Ovary (tissue), 7 donors: ENCODE measurements at regions not wholly inside any gene's neighbourhood (a gene's known extent, or its start where the extent isn't known, plus 50 kb on each side); places are given as distances from the start of the nearest gene placed in this dataset.

Experiments
- DNase-seq, 5 donors: peaks; one replicate each; pipeline ENCODE4 v3.0.0-alpha.2; 2019 to 2020
- H3K27ac ChIP-seq, 2 donors: fragments of 200-600 bp; one replicate each; pipeline versions ENCODE4 v1.5.1 to v1.8.0; 2019 to 2022
- H3K27me3 ChIP-seq: fragments of 200-600 bp; one replicate; pipeline ENCODE4 v1.8.0; 2022
- H3K36me3 ChIP-seq: fragments of 200-600 bp; sonication (generic); one replicate; pipeline ENCODE4 v1.5.1; 2019
- H3K4me1 ChIP-seq: one replicate; pipeline ENCODE4 v1.8.1; 2013; ENCODE audit warnings: mild to moderate bottlenecking, moderate library complexity; ENCODE audit not compliant: insufficient read depth
- H3K4me3 ChIP-seq: fragments of 200-600 bp; sonication (generic); one replicate; pipeline ENCODE4 v1.5.1; 2017
- H3K9me3 ChIP-seq, 2 donors: fragments of 200-600 bp in 1 of 2; sonication (generic) in 1 of 2; one replicate each; pipeline versions ENCODE4 v1.5.1 to v1.8.1; 2013 to 2019; ENCODE audit warnings: mild to moderate bottlenecking in 1 of 2, moderate library complexity in 1 of 2
- CTCF ChIP-seq, 3 donors: fragments of 450-650 bp in 2 of 3; fragments of 200-600 bp in 1 of 3; IDR thresholded peaks; one replicate each; pipeline versions ENCODE4 v1.5.1 to v1.8.0; 2016 to 2022; ENCODE audit warnings: antibody characterized with exemption in 3 of 3, mild to moderate bottlenecking in 1 of 3
- EP300 ChIP-seq: sonication (generic); formaldehyde crosslinking; IDR thresholded peaks from one replicate; pipeline ENCODE4 v1.6.1; 2017; ENCODE audit warnings: antibody characterized with exemption
- POLR2A ChIP-seq: fragments of 450-650 bp; IDR thresholded peaks from one replicate; pipeline ENCODE4 v1.6.1; 2017; ENCODE audit warnings: antibody characterized with exemption, mild to moderate bottlenecking, moderate library complexity
- WGBS, 3 donors: extraction: QIAGEN DNeasy Blood & Tissue Kit in 1 of 3; methylation state at CpG; one replicate each; pipeline versions ENCODE4 v1.1.5 to v1.1.7; 2013 to 2017; 5-methylcytosine and 5-hydroxymethylcytosine counted together
- intact Hi-C, 4 donors: fragments of 100-400 bp; cut with DNase I; formaldehyde crosslinking; loops; one replicate each; pipeline versions ENCODE4 v1.11.0 to v1.15.1; 2022 to 2023
- donor health status: DM: no; HTN: no; CAD: no; lungs with moderate emphysema.
- donor health status: DM: no; HTN: no; CAD: no.
- donor health status: Bipolar disorder and iron deficiency.
- donor health status: DM: no; HTN: no; CAD: no.
- donor health status: DM: yes; HTN: yes; CAD: no.

GRCh38 chr16:80883159-80883642, 78.8 kb upstream of the CDYL2 start:
- intact Hi-C loops, result no loop called here
- H3K9me3 ChIP-seq, result no peaks in the 10 kb centered on the region
- no peak for TF ChIP-seq CTCF (IDR thresholded peaks at IDR 0.05)
- TF ChIP-seq EP300, result no peak
- TF ChIP-seq POLR2A, result no peak
- no peak for DNase-seq
- no peaks in the 10 kb centered on the region for H3K36me3 ChIP-seq
- no peaks in the 10 kb centered on the region for H3K4me1 ChIP-seq
- no peaks in the 10 kb centered on the region for H3K27me3 ChIP-seq
- no peak overlapping the region for H3K27ac ChIP-seq
- 56 to 66% (median 64%) methylated on average over 4 of the region's 4 CpGs for WGBS, 3 donors
- H3K4me3 ChIP-seq, result no peak overlapping the region

- no peak for DNase-seq
- H3K27ac ChIP-seq, result no peak overlapping the region
- H3K27me3 ChIP-seq, result no peaks in the 10 kb centered on the region
- H3K9me3 ChIP-seq, result no peaks in the 10 kb centered on the region
- intact Hi-C loops, result no loop called here
- no peak overlapping the region for H3K4me3 ChIP-seq
- WGBS, 3 donors, result 3 to 6% (median 5%) methylated on average over 5 of the region's 5 CpGs
- H3K36me3 ChIP-seq, result no peaks in the 10 kb centered on the region
- no peaks in the 10 kb centered on the region for H3K4me1 ChIP-seq
- TF ChIP-seq POLR2A (no peak), EP300 (no peak)
Measured at GRCh38 chr16:80875616-80876015, 71.2 kb upstream of the CDYL2 start.

- DNase-seq, result no peak
- no peaks in the 10 kb centered on the region for H3K4me1 ChIP-seq
- no peak overlapping the region for H3K4me3 ChIP-seq
- no peaks in the 10 kb centered on the region for H3K9me3 ChIP-seq
- H3K27ac ChIP-seq, result no peak overlapping the region
- 4 to 11% (median 8%) methylated on average over 1 of the region's 1 CpG for WGBS, 3 donors
- no peaks in the 10 kb centered on the region for H3K27me3 ChIP-seq
- no peaks in the 10 kb centered on the region for H3K36me3 ChIP-seq
- intact Hi-C loops, result no loop called here
- TF ChIP-seq EP300 (no peak), CTCF (IDR thresholded peaks at IDR 0.05) (no peak), POLR2A (no peak)
Measured at GRCh38 chr16:80874925-80875324, 70.5 kb upstream of the CDYL2 start.

- no peak for DNase-seq
- Histone ChIP-seq H3K9me3 (no peaks in the 10 kb centered on the region), H3K27ac (no peak overlapping the region), H3K4me3 (no peak overlapping the region), H3K27me3 (no peaks in the 10 kb centered on the region), H3K36me3 (no peaks in the 10 kb centered on the region), H3K4me1 (no peaks in the 10 kb centered on the region)
- WGBS, 3 donors, result 14 to 29% (median 23%) methylated on average over 3 of the region's 3 CpGs
- intact Hi-C loops, result no loop called here
- no peak for TF ChIP-seq CTCF (IDR thresholded peaks at IDR 0.05)
- TF ChIP-seq POLR2A, result no peak
- TF ChIP-seq EP300, result no peak
Measured at GRCh38 chr16:80862160-80862705, 57.8 kb upstream of the CDYL2 start.
